WTC11 (cell line): ENCODE measurements at regions not wholly inside any gene's neighbourhood (a gene's known extent, or its start where the extent isn't known, plus 50 kb on each side); places are given as distances from the start of the nearest gene placed in this dataset.

Experiments
- JUN ChIP-seq: sonication (generic); formaldehyde crosslinking; IDR thresholded peaks from 2 replicates; pipeline ENCODE4 v1.8.0; 2023; ENCODE audit warnings: mild to moderate bottlenecking, missing genetic modification reagents
- TF ChIP-seq, protein P1 (sequence below): fragments of 200-600 bp; IDR thresholded peaks from 2 replicates; pipeline ENCODE4 v1.8.0; 2022; ENCODE audit warnings: antibody characterized with exemption

DNA sequence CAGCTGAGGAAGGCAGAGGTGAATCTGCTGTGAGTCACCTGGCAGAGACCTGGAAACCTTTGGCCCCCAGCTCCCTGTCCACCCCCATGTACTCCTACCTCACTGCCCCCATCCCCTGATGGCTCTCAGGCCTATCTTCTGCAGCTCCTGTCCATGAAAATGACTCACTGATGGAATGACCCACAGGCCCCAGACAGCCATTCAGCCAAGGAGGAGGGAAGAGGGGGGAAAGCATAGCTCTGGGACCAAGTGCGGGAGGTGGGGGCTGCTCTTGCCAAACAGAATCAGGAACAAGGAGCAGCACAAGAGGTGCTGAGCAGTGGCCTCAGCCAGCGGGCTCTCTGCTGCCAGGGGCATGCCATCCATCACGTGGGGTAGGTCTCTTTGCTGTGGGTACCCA is 111.4 kb upstream of the C1QTNF9B start:
- TF ChIP-seq, protein P1, sequence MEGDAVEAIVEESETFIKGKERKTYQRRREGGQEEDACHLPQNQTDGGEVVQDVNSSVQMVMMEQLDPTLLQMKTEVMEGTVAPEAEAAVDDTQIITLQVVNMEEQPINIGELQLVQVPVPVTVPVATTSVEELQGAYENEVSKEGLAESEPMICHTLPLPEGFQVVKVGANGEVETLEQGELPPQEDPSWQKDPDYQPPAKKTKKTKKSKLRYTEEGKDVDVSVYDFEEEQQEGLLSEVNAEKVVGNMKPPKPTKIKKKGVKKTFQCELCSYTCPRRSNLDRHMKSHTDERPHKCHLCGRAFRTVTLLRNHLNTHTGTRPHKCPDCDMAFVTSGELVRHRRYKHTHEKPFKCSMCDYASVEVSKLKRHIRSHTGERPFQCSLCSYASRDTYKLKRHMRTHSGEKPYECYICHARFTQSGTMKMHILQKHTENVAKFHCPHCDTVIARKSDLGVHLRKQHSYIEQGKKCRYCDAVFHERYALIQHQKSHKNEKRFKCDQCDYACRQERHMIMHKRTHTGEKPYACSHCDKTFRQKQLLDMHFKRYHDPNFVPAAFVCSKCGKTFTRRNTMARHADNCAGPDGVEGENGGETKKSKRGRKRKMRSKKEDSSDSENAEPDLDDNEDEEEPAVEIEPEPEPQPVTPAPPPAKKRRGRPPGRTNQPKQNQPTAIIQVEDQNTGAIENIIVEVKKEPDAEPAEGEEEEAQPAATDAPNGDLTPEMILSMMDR = no peak
- no peak for TF ChIP-seq JUN (CRISPR knock-in tag)
